Activated naive CD8-positive, alpha-beta T cell treated with anti-CD3 and anti-CD28 coated beads, Interleukin-2, amount 50 U/mL, for 16 hours (primary cell): ENCODE measurements at regions not wholly inside any gene's neighbourhood (a gene's known extent, or its start where the extent isn't known, plus 50 kb on each side); places are given as distances from the start of the nearest gene placed in this dataset.
"Not testable (repeated sequence)": the region's sequence is repeated elsewhere in the genome, so short reads cannot be mapped to it uniquely, and the experiment has no call there.

Experiments used
- DNase-seq: peaks from one replicate; pipeline ENCODE4 v3.0.0-alpha.2; 2020; ENCODE audit warnings: low read depth, low spot score

- DNase-seq = no peak
Observed at GRCh38 chr1:199612976-199613774, 414.3 kb upstream of the NR5A2 start.

DNA sequence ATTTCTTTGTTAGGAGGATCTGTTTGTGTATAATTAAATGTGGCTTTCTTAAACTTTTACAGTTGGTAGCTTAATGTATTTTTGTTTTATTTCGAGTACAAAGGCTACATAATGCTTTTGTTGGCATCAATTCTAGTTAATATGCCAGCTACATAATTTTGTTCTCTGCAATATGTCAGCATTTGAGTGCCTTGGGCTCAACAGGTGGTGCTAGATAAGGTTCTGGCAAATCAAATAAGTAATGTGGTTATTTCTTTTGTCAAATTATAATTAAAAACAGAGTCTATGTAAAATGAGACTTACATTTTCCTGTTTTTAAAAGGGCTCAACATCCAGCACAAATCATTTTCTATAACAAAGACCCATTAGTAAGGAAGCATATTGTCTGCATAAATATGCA lies 410.6 kb upstream of the NR5A2 start:
- no peak for DNase-seq

DNA sequence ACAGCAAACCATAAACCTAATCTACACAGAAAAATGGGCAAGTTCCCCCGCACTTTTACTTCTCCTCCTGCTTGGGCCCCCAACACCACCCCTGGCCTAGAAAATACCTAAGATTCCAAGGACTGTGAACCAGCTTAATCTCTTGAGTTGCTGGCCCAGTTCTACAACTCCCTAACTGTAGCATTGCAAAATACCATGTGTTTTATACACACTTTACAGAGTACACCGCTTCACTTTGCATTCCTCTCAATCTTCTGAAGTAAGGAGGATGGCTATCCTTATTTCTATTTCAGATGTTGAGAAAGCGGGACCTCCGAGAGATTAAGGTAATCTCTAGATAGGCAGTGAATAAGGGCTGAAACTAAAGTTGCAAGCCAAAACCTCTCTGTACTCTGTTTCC lies 408.3 kb upstream of the NR5A2 start:
- no peak for DNase-seq

DNA sequence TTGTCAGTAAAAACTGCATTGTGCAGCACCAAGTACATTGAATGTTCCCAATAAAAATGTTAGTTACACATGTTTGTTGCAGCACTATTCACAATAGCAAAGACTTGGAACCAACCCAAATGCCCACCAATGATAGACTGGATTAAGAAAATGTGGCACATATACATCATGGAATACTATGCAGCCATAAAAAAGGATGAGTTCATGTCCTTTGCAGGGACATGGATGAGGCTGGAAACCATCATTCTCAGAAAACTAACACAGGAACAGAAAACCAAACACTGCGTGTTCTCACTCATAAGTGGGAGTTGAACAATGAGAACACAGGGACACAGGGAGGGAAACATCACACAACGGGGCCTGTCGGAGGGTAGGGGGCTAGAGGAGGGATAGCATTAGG lies 401.3 kb upstream of the NR5A2 start:
- not testable (repeated sequence) for DNase-seq

DNA sequence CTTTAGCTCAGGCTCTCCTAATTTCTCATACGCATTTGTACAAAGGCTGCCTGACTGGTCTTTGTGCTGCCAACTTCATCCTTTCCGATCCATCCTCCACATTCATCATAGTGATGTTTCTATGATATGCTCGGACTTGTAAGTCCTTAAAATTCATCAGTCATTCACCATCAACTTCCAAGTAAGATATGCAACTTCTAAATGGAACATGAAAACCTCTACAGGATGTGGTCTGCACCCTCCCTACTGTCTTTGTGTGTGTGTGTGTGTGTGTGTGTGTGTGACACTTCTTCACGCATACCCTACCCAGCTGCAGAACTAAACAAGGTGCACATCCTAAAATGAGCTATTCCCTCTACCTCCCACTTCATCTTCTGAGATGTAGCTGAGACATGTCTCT lies 397.9 kb upstream of the NR5A2 start:
- DNase-seq = no peak

GRCh38 chr1:199639453-199639852 lies 388.1 kb upstream of the NR5A2 start:
- no peak for DNase-seq

GRCh38 chr1:199641531-199641930 lies 386.0 kb upstream of the NR5A2 start:
- no peak for DNase-seq

DNA sequence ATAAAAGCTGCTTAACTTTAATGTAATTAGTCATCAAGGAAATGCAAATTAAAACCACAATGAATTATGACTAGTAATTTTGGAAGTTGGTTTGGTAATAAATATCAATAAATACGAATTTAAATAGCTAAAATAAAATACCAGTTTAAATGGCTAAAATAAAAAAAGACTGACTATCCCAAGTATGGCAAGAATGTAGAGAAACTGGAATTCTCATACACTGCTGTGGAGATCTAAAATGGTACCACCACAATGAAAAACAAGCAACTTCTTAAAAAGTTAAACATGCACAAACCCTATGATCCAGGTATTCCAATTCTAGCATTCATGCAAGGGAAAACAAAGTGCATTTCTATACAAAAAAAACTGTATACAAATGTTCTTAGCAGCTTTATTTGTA lies 382.6 kb upstream of the NR5A2 start:
- no peak for DNase-seq

DNA sequence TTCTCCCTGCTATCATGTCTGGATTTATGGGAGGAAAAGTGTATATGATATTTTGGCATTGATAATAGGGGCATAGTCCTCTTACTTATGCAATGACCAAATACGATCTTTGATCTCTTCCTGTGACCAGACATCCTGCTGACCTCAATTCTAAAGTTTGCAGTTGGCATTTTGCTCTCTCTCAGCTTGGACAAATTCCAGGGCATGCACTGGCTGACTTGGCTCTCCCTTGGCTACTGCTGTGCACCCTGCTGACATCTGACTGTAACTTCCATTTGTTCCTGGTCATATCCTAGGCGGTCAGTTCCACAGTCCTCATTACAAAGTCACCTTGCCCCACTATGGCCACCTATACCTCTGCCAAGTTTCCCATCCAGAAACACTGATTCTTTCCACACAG lies 380.7 kb upstream of the NR5A2 start:
- DNase-seq = no peak

GRCh38 chr1:199657449-199657848 lies 370.1 kb upstream of the NR5A2 start:
- no peak for DNase-seq

DNA sequence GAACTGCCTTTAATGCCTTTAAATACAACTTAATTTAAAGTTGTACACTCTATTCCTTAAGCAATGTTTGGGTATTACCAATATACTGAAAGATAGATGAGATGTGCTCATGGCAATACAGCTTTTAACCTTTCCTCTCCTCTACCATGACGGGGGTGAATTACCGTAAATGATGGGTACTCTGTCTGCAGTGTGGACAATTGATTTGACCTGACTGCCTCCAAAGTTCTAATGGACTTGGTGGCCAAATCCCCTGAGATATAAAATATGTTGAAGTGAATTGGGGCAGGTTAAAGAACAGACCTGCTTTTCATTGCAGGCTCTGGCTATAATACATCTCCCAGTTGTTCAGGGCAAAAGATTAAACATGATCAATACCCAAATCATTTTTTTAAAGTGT lies 367.4 kb upstream of the NR5A2 start:
- DNase-seq = no peak

- no peak for DNase-seq
Observed at GRCh38 chr1:199665371-199665770, 362.1 kb upstream of the NR5A2 start.

DNA sequence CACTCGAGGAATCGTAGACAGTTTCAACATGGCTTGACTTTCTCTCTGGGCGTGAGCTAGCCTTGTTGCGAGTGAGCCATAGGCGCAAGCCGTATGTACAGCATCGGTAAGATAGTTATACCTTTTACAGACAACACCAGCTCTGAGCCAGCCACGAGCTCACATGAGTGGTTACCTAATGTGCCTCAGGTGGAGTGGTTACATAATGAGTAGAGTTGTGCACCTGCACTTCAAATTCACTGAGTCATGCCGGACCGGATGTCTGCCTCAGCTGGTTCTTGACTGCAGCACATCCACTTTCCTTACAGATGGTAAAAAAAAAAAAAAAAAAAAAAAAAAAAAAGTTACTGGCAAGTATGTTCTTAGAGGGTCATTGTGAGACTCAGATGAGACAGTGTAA lies 360.4 kb upstream of the NR5A2 start:
- no peak for DNase-seq

DNA sequence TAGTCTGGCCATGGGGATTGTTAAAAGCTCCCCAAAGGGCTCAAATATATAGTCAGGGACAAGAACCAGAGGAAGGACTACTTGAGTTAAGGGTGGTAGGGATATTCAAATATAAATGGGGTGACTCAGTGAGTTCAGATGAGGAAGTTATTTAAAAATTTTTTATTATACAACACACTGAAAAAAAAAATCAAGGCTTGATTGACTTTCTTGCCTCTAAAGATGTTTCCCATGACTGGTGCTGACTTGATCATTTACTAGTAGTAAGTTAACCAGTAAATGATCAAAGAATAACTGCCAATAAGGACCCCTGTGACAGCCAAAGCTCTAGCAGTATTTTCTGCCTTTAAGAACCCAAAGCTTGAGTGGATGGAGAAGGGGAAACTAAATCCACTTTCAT lies 357.6 kb upstream of the NR5A2 start:
- DNase-seq = no peak

GRCh38 chr1:199671684-199672083 lies 355.8 kb upstream of the NR5A2 start:
- no peak for DNase-seq

DNA sequence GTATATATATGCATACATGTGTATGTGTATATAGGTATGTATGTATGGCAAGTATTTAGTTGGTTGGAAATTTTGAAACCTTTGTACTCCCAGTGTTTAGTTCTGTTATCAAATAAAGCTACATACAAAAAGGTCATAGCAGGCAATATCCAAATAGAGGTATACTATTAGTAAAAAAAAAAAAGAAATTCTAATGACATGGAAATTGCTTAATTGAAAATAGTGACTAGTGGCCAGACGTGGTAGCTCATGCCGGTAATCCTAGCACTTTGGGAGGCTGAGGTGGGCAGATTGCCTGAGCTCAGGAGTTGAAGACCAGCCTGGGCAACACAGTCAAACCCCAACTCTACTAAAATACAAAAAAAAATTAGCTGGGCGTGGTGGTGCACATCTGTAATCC lies 351.6 kb upstream of the NR5A2 start:
- DNase-seq = no peak

DNA sequence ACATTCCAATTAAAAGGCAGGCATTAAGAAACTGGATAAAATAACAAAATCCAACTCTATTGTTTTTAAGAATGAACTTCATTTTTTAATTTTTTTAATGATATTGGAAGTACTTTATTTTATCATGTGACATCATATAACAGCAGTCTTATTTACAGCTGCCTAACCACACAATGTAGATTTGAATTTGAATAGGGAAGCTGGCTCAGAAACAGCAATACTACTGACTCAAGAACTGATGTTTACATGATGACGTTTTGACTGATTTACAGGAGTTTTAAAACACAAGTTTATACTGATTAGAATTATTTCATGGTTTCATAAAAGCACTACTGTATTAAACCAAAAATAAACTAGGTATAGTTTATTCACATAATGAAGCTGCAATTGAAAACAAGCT lies 348.7 kb upstream of the NR5A2 start:
- no peak for DNase-seq

GRCh38 chr1:199682081-199682480 lies 345.4 kb upstream of the NR5A2 start:
- DNase-seq = no peak

DNA sequence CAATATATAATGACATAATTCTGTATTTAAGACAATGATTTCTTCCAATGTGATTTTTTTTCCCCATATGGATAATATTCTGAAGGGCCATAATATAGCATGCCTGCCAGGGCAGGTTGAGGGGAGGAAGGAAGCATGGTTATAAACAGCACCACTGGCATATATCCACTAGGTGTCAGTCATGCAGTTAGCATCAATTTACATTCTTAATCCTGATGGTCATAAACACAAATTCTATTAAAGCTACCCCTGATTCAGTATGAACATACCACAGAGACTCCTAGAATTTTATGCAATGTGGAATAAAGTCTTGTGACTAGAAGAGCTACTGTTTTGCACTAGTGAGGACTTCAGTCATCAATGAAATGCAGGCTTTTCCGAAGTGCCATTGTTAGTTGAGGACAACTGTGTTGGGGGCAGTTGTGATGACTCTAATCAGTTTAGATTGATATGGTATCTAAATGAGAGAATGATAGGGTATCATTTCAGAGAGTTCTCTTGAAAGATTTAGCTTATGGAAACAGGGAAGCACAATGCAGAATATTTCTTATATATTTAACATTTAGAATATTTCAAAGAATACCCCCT lies 342.7 kb upstream of the NR5A2 start:
- DNase-seq = no peak

DNA sequence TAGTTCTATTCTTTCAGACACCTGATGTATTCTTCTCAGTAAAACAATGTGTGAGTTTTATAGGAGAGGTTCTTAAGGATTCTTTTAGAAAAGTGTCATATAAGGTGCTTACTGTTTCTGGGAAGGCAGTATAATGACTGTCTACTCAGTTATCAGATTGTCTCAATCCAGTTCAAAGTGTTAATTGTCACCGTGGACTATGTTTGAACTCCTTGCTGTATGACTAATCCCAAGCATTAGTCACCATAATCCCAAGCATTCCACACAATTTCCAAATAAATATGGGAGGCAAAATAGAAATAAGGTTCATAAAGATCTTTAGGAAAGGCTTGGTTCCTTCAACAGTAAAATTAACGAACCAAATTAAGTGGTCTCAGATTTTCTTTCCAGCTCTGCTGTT lies 342.1 kb upstream of the NR5A2 start:
- no peak for DNase-seq

DNA sequence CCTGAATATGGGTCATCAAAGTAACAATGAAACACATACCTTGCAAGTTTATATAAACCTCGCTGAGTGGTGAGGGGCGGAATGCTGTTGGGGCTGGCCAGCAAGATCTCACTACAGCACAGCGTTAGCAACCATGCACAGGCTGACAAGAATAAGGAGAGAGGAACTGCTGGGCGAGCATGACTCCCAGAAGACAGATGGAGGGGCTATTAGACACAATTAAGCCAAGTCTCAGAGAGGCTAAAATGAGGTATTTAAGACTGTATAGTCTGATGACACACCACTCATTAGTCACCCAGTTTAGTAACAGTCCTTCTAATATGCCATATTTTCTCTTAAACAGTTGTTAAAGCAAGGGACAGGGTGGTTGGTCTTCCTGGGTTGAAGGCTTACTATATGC lies 340.2 kb upstream of the NR5A2 start:
- no peak for DNase-seq

- DNase-seq = no peak
Observed at GRCh38 chr1:199688133-199688676, 339.3 kb upstream of the NR5A2 start.

- DNase-seq = no peak
Observed at GRCh38 chr1:199688774-199689173, 338.7 kb upstream of the NR5A2 start.
